Gastrocnemius medialis (tissue), 4 donors: ENCODE measurements at regions not wholly inside any gene's neighbourhood (a gene's known extent, or its start where the extent isn't known, plus 50 kb on each side); places are given as distances from the start of the nearest gene placed in this dataset.

ENCODE experiments used
- ATAC-seq, 2 donors: fragments of 150-250 bp; one replicate each; pipeline ENCODE4 v1.9.1; 2016
- DNase-seq, 2 donors: peaks; one replicate each; pipeline ENCODE4 v3.0.0-alpha.2; 2019
- H3K27ac ChIP-seq, 4 donors: fragments of 200-600 bp; sonication (generic); 1 replicate in 1 of 4; 2 replicates in 3 of 4; pipeline ENCODE4 v1.5.1; 2016 to 2018; ENCODE audit warnings: mild to moderate bottlenecking in 2 of 4, moderate library complexity in 1 of 4
- H3K27me3 ChIP-seq, 3 donors: fragments of 200-600 bp; sonication (generic) in 2 of 3; 1 replicate in 1 of 3; 2 replicates in 2 of 3; pipeline versions ENCODE4 v1.5.1 to v1.6.0; 2016 to 2019; ENCODE audit warnings: mild to moderate bottlenecking in 1 of 3, moderate library complexity in 1 of 3
- H3K36me3 ChIP-seq, 2 donors: fragments of 200-600 bp; sonication (generic) in 1 of 2; one replicate each; pipeline ENCODE4 v1.5.1; 2017 to 2018
- H3K4me1 ChIP-seq, 2 donors: fragments of 200-600 bp; sonication (generic) in 1 of 2; one replicate each; pipeline ENCODE4 v1.5.1; 2016 to 2017; ENCODE audit warnings: mild to moderate bottlenecking in 2 of 2
- H3K4me3 ChIP-seq, 4 donors: fragments of 200-600 bp; sonication (generic) in 3 of 4; 1 replicate in 1 of 4; 2 replicates in 3 of 4; pipeline ENCODE4 v1.5.1; 2016 to 2019; ENCODE audit warnings: mild to moderate bottlenecking in 2 of 4
- H3K9me3 ChIP-seq, 3 donors: fragments of 200-600 bp; sonication (generic) in 2 of 3; 1 replicate in 1 of 3; 2 replicates in 2 of 3; pipeline ENCODE4 v1.5.1; 2016 to 2019
- POLR2A ChIP-seq, 2 donors: fragments of 450-650 bp; IDR thresholded peaks; one replicate each; pipeline ENCODE4 v1.6.1; 2017; ENCODE audit warnings: antibody characterized with exemption in 2 of 2, mild to moderate bottlenecking in 2 of 2, moderate library complexity in 2 of 2
- in situ Hi-C, 4 donors: fragments of 200-750 bp; cut with MboI; loops; one replicate each; pipeline versions ENCODE4 v1.15.0 to v1.8.0; 2017; ENCODE audit warnings: low sequenced_read_pairs in 4 of 4
- intact Hi-C: fragments of 100-400 bp; cut with DNase I; formaldehyde crosslinking; loops from one replicate; pipeline ENCODE4 v1.15.1; 2023; ENCODE audit warnings: low total_unique reads
- TF ChIP-seq, protein P1 (sequence below), 5 experiments: fragments of 450-650 bp in 3 of 5; fragments of 200-600 bp in 2 of 5; sonication (generic) in 2 of 5; IDR thresholded peaks in 4 of 5; conservative IDR thresholded peaks in 1 of 5; 1 replicate in 4 of 5; 2 replicates in 1 of 5; pipeline ENCODE4 v1.5.1; 2016 to 2019; ENCODE audit warnings: antibody characterized with exemption in 5 of 5, mild to moderate bottlenecking in 3 of 5, moderate library complexity in 3 of 5

DNA sequence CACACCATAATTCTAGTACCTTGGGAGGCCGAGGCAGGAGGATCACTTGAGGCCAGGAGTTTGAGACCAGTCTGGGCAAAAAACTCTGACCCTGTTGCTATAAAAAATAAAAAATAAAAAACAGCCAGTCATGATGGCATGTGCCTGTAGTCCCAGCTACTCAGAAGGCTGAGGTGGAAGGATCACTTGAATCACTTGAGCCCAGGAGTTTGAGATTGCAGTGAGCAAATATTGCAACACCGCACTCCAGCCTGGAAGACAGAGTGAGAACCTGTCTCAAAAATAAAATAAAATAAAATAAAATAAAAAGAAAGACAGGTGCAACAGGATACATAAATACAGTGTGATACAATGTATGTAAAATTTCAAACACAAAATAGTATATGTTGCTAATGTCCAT is 154.5 kb downstream of the OTOR start:
- ATAC-seq, result no peak
- no peaks in the 10 kb centered on the region for H3K36me3 ChIP-seq
- no peak for TF ChIP-seq POLR2A (IDR thresholded peaks at IDR 0.05)
- no peaks in the 10 kb centered on the region for H3K9me3 ChIP-seq
- H3K27ac ChIP-seq, result no peak overlapping the region
- in situ Hi-C loops, result no loop called here
- no peaks in the 10 kb centered on the region for H3K4me1 ChIP-seq
- no peaks in the 10 kb centered on the region for H3K27me3 ChIP-seq
- intact Hi-C loops, result no loop called here
- no peak overlapping the region for H3K4me3 ChIP-seq
- no peak for DNase-seq

DNA sequence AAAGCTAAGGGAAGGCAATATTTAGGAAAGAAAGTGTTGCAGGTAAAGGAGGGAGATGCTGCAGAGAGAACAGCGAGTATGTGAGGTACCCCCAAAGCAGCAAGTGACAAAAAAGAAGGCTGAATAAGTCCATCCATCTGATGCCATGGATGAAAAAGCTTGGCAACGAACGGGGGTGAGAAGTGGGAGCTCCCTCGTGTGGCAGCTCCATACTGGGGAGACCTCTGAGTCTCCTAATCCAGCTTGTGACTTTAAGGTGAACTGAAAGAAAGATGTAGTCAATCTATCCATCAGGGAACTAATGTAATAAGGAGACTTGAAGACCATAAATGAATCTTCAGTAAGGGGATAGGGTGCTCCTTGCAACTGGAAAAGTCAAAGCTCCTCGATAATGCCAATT is 156.6 kb downstream of the OTOR start:
- no peaks in the 10 kb centered on the region for H3K27me3 ChIP-seq
- DNase-seq, result no peak
- H3K36me3 ChIP-seq, result no peaks in the 10 kb centered on the region
- intact Hi-C loops, result no loop called here
- no peaks in the 10 kb centered on the region for H3K9me3 ChIP-seq
- in situ Hi-C loops, result no loop called here
- H3K4me3 ChIP-seq, result no peak overlapping the region
- TF ChIP-seq, protein P1, sequence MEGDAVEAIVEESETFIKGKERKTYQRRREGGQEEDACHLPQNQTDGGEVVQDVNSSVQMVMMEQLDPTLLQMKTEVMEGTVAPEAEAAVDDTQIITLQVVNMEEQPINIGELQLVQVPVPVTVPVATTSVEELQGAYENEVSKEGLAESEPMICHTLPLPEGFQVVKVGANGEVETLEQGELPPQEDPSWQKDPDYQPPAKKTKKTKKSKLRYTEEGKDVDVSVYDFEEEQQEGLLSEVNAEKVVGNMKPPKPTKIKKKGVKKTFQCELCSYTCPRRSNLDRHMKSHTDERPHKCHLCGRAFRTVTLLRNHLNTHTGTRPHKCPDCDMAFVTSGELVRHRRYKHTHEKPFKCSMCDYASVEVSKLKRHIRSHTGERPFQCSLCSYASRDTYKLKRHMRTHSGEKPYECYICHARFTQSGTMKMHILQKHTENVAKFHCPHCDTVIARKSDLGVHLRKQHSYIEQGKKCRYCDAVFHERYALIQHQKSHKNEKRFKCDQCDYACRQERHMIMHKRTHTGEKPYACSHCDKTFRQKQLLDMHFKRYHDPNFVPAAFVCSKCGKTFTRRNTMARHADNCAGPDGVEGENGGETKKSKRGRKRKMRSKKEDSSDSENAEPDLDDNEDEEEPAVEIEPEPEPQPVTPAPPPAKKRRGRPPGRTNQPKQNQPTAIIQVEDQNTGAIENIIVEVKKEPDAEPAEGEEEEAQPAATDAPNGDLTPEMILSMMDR (IDR thresholded peaks at IDR 0.05 in 4 of 5, conservative IDR thresholded peaks at IDR 0.05 in 1 of 5), result no peak
- no peak for TF ChIP-seq POLR2A (IDR thresholded peaks at IDR 0.05)
- no peaks in the 10 kb centered on the region for H3K4me1 ChIP-seq
- ATAC-seq, result no peak
- H3K27ac ChIP-seq, result no peak overlapping the region

DNA sequence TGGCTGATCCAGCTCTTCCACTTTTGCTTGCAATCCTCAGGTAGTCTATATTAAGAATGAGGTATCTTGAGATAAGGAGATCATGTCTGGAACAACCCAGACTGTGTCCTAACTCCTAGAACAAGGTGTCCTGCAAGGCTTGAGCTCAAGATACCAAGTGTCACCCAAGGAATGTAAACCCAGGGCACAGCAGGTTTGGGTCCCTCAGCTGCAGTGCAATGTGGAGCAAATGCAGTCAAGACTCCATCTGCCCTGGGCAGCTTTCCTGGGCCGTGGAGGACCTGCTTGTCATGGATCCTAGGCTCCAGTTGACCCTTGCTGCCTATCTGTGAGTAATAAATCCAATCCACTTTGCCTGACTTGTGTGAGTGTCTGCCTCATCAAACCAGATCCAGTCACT is 166.1 kb downstream of the OTOR start:
- Histone ChIP-seq H3K27me3 (no peaks in the 10 kb centered on the region), H3K9me3 (no peaks in the 10 kb centered on the region), H3K27ac (no peak overlapping the region), H3K4me3 (no peak overlapping the region), H3K4me1 (no peaks in the 10 kb centered on the region), H3K36me3 (no peaks in the 10 kb centered on the region)
- in situ Hi-C loops, result no loop called here
- intact Hi-C loops, result no loop called here
- ATAC-seq, result no peak
- TF ChIP-seq, protein P1 (IDR thresholded peaks at IDR 0.05 in 4 of 5, conservative IDR thresholded peaks at IDR 0.05 in 1 of 5), result no peak
- no peak for TF ChIP-seq POLR2A (IDR thresholded peaks at IDR 0.05)
- no peak for DNase-seq

DNA sequence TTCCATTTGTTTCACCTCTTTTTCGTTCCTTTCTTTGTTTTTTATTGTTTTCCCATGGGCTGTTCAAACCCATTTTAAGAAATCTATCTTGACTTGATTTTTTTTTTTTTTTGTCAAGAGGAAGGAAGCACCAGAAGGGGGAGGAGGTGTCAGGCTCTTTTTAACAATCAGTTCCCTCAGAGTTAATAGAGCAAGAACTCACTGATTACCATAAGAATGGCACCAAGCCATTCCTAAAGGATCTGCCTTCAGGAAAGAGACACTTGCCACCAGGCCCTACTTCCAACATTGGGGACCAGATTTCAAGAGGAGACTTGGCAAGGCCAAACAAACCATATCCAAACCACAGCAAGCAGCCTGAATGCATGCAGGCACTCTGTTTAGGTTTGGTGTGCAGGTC is 168.0 kb downstream of the OTOR start:
- TF ChIP-seq POLR2A (IDR thresholded peaks at IDR 0.05), result no peak
- TF ChIP-seq, protein P1 (IDR thresholded peaks at IDR 0.05 in 4 of 5, conservative IDR thresholded peaks at IDR 0.05 in 1 of 5), result no peak
- DNase-seq, result no peak
- Histone ChIP-seq H3K27ac (no peak overlapping the region), H3K36me3 (no peaks in the 10 kb centered on the region), H3K4me3 (no peak overlapping the region), H3K27me3 (no peaks in the 10 kb centered on the region), H3K9me3 (no peaks in the 10 kb centered on the region), H3K4me1 (no peaks in the 10 kb centered on the region)
- in situ Hi-C loops, result no loop called here
- no peak for ATAC-seq
- intact Hi-C loops, result no loop called here

DNA sequence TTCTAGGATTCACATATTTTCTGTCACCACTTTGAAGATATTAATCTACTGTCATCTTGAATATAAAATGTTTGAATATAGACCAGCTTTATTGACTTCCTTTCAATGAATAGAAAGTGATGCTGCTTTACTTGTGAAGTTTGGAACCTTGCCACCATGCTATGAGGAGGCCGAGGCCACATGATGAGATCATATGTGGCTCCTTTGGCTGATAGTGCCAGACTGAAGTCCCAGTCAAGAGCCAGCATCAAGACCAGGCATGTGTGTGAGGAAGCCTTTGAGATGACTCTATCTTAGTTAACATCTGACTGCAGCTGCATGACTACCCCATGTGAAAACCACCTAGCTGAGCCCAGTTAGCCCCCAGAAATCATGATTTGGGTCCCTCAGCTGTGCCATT is 169.5 kb downstream of the OTOR start:
- Histone ChIP-seq H3K9me3 (no peaks in the 10 kb centered on the region), H3K27me3 (no peaks in the 10 kb centered on the region), H3K4me3 (no peak overlapping the region), H3K4me1 (no peaks in the 10 kb centered on the region), H3K27ac (no peak overlapping the region), H3K36me3 (no peaks in the 10 kb centered on the region)
- no peak for DNase-seq
- in situ Hi-C loops, result no loop called here
- no peak for ATAC-seq
- TF ChIP-seq, protein P1 (IDR thresholded peaks at IDR 0.05 in 4 of 5, conservative IDR thresholded peaks at IDR 0.05 in 1 of 5), result no peak
- TF ChIP-seq POLR2A (IDR thresholded peaks at IDR 0.05), result no peak
- intact Hi-C loops, result no loop called here
